Stimulated activated CD8-positive, alpha-beta memory T cell treated with anti-CD3 and anti-CD28 coated beads, Interleukin-15, amount 100 ng/mL, for 48 hours (primary cell): ENCODE measurements at regions not wholly inside any gene's neighbourhood (a gene's known extent, or its start where the extent isn't known, plus 50 kb on each side); places are given as distances from the start of the nearest gene placed in this dataset.
"Not testable (repeated sequence)": the region's sequence is repeated elsewhere in the genome, so short reads cannot be mapped to it uniquely, and the experiment has no call there.

ENCODE experiments used
- DNase-seq, 2 donors: peaks; one replicate each; pipeline ENCODE4 v3.0.0-alpha.2; 2020; ENCODE audit warnings: low read depth in 2 of 2

DNA sequence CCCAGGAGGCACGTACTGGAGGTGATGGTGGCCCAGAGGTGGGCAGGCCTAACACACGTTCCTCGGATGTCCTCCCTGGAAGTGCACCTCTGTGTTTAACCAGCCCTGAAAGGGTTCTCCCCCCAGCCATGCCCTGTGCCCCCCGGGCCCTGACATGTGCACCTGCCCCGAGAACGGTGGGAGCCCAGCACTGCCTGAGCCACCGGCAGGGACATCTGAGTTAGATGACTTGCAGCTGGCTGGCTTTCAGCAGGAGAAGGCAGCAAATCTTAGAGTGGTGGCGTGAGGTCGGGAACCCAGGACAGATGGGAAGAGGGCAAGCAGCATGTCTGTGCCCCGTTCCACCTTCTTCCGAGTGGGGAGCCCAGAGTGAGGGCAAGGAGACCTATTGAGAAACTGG lies 291.8 kb downstream of the TCERG1L start:
- DNase-seq: no peak

DNA sequence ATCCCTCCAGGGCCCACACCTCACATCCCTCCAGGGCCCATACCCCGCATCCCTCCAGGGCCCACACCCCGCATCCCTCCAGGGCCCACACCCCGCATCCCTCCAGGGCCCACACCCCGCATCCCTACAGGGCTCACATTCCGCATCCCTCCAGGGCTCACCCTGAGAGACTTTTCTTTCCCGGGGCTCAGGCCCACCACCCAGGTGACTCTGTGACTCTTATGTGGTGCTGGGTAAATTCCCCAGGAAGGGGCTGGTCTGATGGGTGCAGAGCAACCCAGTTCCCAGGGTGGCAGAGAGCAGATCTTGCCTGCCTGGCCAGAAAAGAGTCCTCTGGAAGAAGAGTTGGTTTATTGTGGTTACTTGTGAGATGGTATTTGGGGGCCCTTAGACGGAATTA lies 290.7 kb downstream of the TCERG1L start:
- no peak for DNase-seq

DNA sequence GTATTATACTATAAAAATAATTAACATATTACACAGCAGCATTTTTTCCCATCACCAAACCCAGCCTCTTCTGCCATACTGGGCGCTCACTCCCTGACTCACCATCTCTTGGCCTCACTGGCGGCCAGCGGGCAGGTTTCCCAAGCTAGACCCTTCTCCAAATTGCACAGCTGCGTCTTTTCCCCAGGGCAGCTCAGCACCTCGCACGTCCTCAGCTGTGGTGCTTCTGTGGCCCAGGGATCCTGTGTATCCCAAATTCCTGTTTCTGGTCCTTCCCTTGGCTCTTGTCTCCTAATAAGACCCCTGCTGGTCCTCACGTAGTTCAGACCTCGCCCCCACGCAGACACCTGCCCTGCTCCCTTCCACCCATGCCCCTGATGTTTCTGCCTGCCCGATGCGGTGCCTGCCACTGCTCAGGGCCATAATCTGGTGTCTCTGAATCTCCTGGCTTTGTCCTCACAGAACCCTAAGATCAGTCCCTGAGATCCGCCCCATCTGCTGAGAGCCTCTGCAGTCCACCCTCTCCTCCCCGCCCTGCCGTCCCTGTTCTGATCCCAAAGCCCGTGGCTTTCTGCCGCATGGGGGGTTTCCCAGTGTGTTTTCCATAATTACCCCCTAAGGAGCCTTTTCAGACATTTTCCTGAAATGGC lies 290.1 kb downstream of the TCERG1L start:
- DNase-seq: no peak

DNA sequence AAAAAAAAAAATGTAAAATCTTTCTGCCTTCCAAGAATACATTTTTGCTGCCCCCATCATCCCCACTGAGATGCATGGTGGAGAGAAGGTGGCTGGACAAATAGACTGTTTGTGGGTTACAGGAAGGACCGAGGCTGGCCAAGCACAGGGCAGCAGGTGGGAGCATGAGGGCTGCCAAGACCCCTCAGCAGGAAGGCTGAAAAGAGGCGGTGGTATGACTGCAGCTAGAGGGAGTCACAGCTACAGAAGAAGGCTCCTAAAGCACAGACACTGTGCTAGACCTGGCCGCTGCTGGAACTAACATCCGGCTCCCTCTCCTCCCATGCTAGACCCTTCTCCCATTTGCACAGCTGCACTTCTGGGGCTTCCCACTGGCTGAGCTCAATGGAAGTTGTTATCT lies 289.6 kb downstream of the TCERG1L start:
- DNase-seq: no peak

DNA sequence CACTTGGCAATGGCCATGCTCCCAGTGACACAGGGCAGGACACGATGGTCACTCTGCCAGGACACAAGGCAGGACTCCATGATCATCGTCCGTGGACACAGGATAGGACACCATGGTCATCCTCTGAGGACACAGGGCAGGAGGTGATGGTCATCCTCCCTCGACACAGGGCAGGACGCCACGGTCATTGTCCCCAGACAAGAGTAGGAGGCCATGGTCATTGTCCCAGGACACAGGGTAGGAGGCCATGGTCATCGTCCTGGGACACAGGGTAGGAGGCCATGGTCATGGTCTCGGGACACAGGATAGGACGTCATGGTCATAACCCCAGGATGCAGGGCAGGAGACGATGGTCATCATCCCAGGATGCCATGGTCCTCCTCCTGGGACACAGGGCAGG lies 289.2 kb downstream of the TCERG1L start:
- DNase-seq: no peak

DNA sequence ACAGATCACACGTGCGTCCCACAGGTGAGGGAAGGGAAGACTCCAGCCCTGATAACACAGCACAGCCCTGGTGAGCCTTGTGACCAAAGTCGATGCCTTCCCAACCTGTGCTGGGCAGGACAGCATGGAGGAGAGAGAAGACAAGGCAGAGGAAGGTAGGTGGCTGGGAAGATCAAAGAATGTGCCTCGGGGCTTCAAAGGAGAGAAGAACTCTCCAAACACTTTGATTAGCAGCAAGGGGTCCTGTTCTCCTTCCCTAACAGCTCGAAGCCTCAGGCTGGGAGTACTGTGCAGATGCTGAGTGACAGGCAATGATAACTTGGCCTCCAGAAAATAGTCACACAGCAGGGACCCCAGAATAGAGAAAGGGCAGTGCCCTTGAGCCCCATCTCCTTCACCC lies 288.5 kb downstream of the TCERG1L start:
- no peak for DNase-seq

DNA sequence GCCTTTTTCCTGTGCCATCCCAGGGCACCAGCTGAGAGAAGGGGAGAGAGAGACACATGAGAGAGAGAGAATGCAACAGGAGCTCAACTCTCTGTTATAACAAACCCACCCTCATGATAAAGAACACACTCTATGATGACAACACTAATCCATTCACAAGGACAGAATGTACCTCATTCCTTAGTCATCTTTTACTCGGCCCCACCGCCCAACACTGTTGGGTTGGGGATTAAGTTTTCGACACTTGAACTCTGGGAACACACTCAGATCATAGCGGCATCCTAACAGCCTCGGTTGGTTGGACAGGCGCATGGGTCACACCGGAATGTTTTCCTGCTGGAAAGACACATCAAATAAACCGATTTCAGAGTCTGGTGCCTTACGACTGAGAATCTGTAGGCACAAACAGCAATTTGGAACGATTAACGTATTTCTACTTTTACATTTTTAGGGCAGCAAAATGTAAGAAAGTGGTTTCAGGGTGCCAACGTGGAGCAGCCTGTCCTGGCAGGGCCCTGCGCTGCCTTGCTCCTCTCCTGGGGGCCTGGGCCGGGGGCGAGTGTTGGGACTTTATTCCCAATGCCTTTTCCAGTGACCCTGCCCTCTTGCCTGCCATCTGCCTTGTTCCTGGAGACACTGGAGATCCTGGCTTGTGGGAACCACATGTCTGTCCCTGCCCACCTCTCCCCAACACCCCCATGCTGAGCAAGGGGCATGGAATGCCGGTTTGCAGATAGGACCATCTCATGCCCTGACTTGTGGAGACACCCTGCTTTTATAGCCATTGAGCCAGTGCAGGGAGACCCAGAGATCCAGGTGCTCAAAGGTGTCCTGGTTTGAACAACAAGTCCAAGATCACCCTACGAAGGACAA lies 287.0 kb downstream of the TCERG1L start:
- no peak for DNase-seq

DNA sequence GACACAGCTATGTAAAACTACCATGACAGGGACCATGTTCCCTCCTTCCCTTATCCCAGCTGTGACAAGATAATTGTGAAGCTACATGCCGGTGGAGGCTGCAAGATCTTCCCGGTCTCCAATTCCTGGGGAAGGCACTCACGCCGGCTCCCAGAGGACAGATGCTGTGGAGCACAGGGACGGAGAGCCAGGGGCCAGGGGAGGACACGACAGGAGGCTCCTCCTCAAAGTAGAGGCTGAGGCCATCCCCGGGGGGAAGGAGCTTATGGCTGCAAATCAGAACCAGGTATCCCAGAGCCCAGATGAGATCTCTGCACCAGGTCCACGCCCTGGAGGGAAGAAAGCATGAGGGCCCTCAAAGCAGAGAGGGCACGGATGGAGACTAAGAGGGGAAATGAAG lies 286.2 kb downstream of the TCERG1L start:
- DNase-seq: no peak

DNA sequence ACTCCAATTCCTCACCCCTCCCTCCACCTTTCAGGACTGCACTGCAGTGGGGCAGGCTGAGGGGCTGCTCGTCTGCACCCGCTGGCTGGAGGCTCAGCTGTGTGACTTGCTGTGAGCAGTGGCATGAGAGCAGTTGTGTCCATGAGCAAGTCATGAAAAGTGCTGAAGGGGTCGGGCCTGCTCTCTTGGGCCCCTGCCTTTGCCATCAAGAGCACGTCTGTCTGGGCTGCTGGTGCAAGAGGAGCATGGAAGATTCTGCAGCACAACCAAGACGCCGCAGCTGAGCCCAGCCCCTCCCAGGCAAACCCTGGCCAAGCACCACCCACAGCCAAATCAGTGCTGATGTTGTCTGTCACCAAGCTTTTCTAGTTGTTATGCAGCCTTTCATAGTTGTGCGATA lies 284.3 kb downstream of the TCERG1L start:
- no peak for DNase-seq

DNA sequence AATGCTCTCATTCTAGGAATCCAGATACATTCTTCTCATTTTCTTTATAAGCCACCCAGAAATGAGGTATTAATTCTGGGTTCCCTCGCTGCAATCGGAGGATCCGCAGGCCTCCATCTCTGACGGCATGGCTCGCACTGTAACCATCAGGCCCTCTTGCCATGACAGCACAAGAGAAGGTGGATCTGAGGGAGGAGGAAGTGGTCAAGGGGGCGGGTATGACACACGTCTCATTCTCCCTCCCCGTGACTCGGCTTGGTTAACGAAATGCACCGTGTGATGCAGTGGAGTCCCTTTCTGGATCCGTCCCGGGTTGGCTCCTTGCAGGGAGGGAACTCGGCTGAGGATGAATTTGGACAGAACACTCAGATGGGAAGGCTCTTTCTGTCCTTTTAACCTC lies 280.2 kb downstream of the TCERG1L start:
- no peak for DNase-seq

DNA sequence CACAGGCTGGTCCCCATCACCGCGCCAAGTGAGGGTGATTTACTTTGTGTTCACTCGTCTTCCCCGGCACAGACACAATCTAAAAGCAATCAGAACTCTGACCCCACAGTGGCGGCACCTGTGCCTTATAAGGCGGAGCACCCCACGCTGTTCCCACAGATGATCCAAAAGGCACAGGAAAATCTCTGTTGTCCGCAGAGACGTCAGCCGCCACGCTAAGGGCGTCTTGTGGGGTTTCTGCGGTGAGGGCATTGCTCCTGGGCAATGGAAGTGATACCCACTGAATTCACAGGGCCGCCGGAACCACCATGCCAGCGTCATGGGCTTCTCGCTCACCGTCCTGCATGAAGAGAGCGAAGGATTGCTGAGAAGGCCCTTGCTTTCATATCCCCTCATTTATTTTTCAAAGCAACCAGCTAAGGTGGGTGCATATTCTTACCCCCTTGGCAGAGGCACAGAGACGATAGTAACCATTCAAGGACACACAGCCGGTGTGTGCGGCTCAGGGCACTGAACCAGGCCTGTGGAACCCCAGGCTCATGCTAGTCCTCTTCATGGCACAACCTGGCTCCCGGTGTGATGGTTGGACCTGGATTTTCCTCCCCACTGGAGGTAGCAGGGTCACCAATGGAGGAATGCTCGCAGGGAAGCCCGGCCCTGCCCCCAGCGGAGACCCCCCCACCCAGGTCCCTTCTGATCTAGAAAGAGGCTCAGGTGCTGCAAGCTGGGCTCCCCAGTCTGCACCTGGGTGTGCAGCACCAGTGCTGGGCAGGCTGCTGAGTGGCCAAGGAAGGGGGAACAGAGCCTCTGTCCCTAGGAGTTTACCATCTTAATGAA lies 279.0 kb downstream of the TCERG1L start:
- no peak for DNase-seq

DNA sequence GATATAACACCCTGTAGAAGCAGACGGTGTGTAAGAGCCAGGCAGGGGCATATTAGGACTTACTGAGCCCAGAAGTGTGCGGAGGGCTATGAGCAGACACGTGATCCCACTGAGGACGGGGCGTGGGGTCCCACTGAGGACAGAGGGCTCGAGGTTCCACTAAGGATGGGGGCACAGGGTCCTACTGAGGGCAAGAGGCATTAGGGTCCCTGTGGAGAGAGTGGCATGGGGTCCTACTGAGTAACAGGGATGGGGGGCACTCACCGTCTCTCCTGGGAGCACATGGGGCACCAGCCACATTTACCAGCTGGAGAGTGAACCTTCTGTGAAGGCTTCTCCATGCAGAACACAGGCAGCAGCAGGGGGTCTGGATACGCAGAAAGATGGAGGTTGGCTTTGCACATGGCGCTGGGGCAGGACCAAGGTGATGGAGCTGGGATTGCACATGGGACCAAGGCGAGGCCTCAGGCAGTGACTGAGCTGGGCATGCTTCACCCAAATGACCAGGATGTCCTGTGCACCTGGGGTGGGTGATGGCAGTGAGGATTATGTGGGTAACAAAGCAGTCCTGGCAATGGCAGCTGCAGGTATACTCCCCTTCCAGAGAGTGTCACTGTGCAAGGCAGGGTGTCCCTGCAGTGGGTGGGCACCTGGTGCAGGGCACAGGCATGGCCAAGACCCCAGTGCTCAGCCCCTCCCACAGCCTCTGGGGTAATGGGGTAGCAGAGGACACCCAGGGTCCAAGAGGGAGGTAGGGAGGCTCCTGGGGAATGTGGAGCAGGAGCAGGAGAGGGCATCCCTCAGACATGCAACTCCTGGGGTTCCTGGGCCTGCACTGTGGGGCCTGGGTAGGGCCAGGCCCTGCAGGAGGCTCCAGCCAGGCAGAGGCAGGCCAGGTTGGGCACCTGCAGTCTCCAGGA lies 278.1 kb downstream of the TCERG1L start:
- no peak for DNase-seq

DNA sequence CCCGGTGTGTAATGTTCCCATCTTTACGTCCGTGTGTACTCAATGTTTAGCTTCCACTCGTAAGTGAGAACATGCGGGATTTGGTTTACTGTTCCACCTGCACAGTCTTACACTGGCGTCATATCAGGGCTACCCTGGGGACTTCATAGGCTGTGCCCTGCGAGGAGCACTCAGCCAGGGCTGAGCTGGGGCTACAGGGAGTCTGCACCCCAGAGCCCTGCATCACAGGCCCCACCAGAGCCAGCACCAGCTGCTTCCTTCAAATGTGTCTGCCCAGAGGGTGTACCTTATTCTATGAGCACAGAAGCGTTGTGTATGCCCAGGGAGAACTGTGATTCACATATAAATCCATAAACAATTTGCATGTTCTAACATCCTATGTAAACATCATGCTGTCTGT lies 277.1 kb downstream of the TCERG1L start:
- no peak for DNase-seq

DNA sequence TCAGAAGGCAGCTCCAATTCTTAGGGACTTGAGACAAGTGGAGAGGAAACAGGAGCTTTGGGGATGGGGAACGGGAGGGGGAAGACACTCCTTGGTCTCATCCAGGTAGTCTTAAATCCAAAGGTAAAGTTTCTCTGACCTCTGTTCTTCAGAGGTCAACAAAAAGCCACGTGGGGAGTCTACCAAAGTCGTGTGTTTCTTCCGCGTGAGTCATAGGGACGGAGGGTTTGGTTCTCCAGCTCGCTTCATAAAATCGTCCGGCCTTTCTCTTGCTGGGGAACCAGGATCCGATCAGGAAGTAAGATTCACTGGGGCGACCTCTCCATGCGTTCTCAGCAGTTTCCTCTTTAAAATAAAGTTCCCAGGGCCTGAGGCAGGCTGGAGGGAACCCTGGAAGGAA lies 275.7 kb downstream of the TCERG1L start:
- DNase-seq: no peak

DNA sequence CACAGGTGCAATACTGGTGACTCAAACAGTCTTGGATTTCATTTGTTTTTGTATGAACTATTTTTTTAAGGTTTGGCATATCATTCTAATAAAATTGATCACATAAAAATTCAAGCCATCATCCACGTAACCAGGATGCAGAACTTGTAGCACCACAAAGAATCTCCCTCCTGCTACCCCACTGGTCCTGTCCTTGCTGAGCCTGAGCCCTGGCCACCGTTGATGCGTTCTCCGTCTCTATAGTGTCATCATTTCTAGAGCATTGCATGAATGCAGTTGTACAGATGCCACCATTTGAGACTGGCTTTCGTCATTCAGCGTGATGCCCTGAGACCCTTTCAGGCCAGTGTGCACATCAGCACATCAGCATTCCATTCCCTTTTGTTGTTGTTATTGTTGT lies 273.5 kb downstream of the TCERG1L start:
- DNase-seq: no peak

DNA sequence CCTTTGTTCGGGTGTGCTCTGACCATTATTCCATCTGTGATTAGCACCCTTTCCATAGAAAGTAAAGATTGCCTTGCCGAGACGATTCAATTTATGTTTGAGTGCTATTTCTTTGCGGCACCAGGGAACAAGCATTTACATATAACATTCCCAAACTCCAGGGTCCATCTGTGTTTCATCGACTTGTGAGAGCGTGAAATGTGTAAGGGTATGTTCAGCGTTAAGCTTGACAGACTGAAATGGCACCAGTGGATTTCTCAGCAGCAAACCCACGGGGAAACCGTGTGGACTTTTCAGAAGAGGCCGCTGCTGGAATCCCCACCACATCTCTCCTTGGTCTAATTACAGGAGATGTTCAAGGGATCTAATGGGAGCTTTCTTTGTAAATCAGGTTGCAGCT lies 270.5 kb downstream of the TCERG1L start:
- DNase-seq: no peak

DNA sequence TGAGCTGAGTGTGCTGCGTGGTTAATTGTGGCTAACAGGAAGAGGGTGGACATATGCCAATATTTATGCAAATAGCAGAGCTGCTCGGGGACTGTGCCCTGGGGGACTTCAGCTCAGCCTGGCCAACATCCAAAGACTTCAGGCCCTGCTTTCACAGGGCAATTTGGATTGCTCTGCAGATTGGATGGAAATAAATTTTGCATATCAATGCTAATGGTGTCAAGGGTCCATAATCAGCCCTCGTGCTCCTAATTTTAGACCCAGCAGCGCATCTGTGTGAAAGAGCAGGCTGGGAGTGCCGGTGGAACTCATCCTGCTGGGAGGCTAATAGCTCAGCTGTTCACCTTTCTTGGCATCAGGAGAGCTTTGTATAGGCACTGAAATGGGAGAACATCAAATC lies 270.1 kb downstream of the TCERG1L start:
- no peak for DNase-seq

DNA sequence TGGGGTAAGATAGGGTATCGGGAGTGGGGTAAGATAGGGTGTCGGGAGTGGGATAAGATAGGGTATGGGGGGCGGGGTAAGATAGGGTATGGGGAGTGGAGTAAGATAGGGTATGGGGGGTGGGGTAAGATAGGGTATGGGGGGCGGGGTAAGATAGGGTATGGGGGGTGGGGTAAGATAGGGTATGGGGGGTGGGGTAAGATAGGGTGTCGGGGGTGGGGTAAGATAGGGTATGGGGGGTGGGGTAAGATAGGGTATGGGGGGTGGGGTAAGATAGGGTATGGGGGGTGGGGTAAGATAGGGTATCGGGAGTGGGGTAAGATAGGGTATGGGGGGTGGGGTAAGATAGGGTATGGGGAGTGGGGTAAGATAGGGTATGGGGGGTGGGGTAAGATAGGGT lies 269.5 kb downstream of the TCERG1L start:
- not testable (repeated sequence) for DNase-seq
